ENCODE measurements at regions not wholly inside any gene's neighbourhood (a gene's known extent, or its start where the extent isn't known, plus 50 kb on each side); places are given as distances from the start of the nearest gene placed in this dataset.
A peak's percentile ranks its signal among the peaks of the same experiment; 100 is the strongest.

- DNase-seq (ENCODE audit: low spot score) = no peak
- no peak for TF ChIP-seq CTCF (IDR thresholded peaks at IDR 0.05; ENCODE audit: borderline replicate concordance, control extremely low read depth, extremely low read depth, insufficient read depth, missing control alignments)
- in situ Hi-C loops (cut with MboI; ENCODE audit: low sequenced_read_pairs, unreplicated experiment) = loop anchor here (25.0 kb wide), 1 partner anchor 369 kb away; no protein-coding TSS in a partner anchor
Measured at GRCh38 chr20:39893003-39893685, 795.9 kb downstream of the MAFB start.

- no peak for DNase-seq (ENCODE audit: low spot score)
- in situ Hi-C loops (cut with MboI; ENCODE audit: low sequenced_read_pairs, unreplicated experiment) = loop anchor here (25.0 kb wide), 1 partner anchor 372 kb away; no protein-coding TSS in a partner anchor
- TF ChIP-seq CTCF (IDR thresholded peaks at IDR 0.05; ENCODE audit: borderline replicate concordance, control extremely low read depth, extremely low read depth, insufficient read depth, missing control alignments) = no peak
Measured at GRCh38 chr20:39890697-39891096, 798.3 kb downstream of the MAFB start.

GRCh38 chr20:39888310-39888709 lies 800.7 kb downstream of the MAFB start:
- TF ChIP-seq CTCF (IDR thresholded peaks at IDR 0.05; ENCODE audit: borderline replicate concordance, control extremely low read depth, extremely low read depth, insufficient read depth, missing control alignments) = no peak
- in situ Hi-C loops (cut with MboI; ENCODE audit: low sequenced_read_pairs, unreplicated experiment) = loop anchor here (10.0 to 25.0 kb wide), 2 partner anchors 374 to 796 kb away; partner anchors contain the start of gene MAFB

GRCh38 chr20:39886650-39887190 lies 802.3 kb downstream of the MAFB start:
- no peak for TF ChIP-seq CTCF (IDR thresholded peaks at IDR 0.05; ENCODE audit: borderline replicate concordance, control extremely low read depth, extremely low read depth, insufficient read depth, missing control alignments)
- no peak for DNase-seq (ENCODE audit: low spot score)
- in situ Hi-C loops (cut with MboI; ENCODE audit: low sequenced_read_pairs, unreplicated experiment) = loop anchor here (10.0 to 25.0 kb wide), 2 partner anchors 376 to 798 kb away; partner anchors contain the start of gene MAFB

More at GRCh38 chr20:39888310-39888709, 800.7 kb downstream of the MAFB start:
- DNase-seq (ENCODE audit: low spot score) = no peak

- peak; percentile 15 for DNase-seq (ENCODE audit: low spot score)
- in situ Hi-C loops (cut with MboI; ENCODE audit: low sequenced_read_pairs, unreplicated experiment) = loop anchor here (10.0 to 25.0 kb wide), 2 partner anchors 376 to 799 kb away; partner anchors contain the start of gene MAFB
- TF ChIP-seq CTCF (IDR thresholded peaks at IDR 0.05; ENCODE audit: borderline replicate concordance, control extremely low read depth, extremely low read depth, insufficient read depth, missing control alignments) = peak; percentile 64
Measured at GRCh38 chr20:39885975-39886649, 802.9 kb downstream of the MAFB start.

GRCh38 chr20:39882806-39883205 lies 806.2 kb downstream of the MAFB start:
- in situ Hi-C loops (cut with MboI; ENCODE audit: low sequenced_read_pairs, unreplicated experiment) = loop anchor here (10.0 to 25.0 kb wide), 2 partner anchors 379 to 802 kb away; partner anchors contain the start of gene MAFB
- no peak for TF ChIP-seq CTCF (IDR thresholded peaks at IDR 0.05; ENCODE audit: borderline replicate concordance, control extremely low read depth, extremely low read depth, insufficient read depth, missing control alignments)
- no peak for DNase-seq (ENCODE audit: low spot score)
